HL-60 (cell line): ENCODE measurements at regions not wholly inside any gene's neighbourhood (a gene's known extent, or its start where the extent isn't known, plus 50 kb on each side); places are given as distances from the start of the nearest gene placed in this dataset.

Experiments used
- DNase-seq, 2 experiments: peaks; one replicate each; pipeline ENCODE4 v3.0.0-alpha.2; 2010 to 2020; ENCODE audit warnings: low read depth in 1 of 2, low spot score in 1 of 2
- H3K27ac ChIP-seq: fragments of 250-450 bp; sonication (Bioruptor Pico); replicated peaks from 2 replicates; pipeline ENCODE4 v1.5.1; 2020; ENCODE audit warnings: mild to moderate bottlenecking, moderate library complexity
- H3K27me3 ChIP-seq: fragments of 250-450 bp; sonication (Bioruptor Pico); 2 replicates; pipeline ENCODE4 v1.5.1; 2021; ENCODE audit warnings: mild to moderate bottlenecking, moderate library complexity; ENCODE audit not compliant: insufficient read depth, poor library complexity, severe bottlenecking
- H3K4me3 ChIP-seq: replicated peaks from 2 replicates; pipeline ENCODE4 v1.5.1; 2011; ENCODE audit warnings: mild to moderate bottlenecking, control low read depth, low read length; ENCODE audit not compliant: insufficient read depth
- GABPA ChIP-seq: IDR thresholded peaks from 2 replicates; pipeline ENCODE4 v1.6.1; 2012; ENCODE audit warnings: low read depth
- POLR2AphosphoS5 ChIP-seq: IDR thresholded peaks from 2 replicates; pipeline ENCODE4 v1.6.1; 2012; ENCODE audit warnings: low read depth
- SPI1 ChIP-seq: IDR thresholded peaks from 2 replicates; pipeline ENCODE4 v1.6.1; 2012; ENCODE audit warnings: low read depth, mild to moderate bottlenecking, borderline replicate concordance
- TF ChIP-seq, protein P1 (sequence below): IDR thresholded peaks from one replicate; pipeline ENCODE4 v1.5.1; 2011; ENCODE audit warnings: low read length, control low read depth, inconsistent platforms; ENCODE audit not compliant: insufficient read depth
- TF ChIP-seq, protein P2 (sequence below): IDR thresholded peaks from 2 replicates; pipeline ENCODE4 v1.6.1; 2012; ENCODE audit warnings: low read depth; ENCODE audit not compliant: insufficient replicate concordance

DNA sequence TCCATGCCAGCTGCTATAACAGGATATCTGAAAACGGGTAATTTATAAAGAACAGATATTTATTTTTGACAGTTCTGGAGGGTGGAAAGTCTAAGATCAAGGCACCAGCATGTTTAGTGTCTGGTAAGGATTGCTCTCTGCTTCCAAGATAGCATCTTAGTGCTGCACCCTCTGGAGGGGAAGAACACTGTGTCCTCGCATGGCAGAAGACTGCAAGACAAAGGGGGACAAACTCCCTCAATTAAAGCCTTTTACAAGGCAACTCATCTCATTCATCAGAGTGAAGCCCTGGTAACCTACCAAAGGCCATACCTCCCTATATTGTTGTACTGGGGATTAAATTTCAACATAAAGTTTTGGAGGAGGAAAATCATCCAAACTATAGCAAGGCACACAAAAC, 298.9 kb upstream of the EDIL3 start:
- H3K27ac ChIP-seq = no peak overlapping the region
- TF ChIP-seq GABPA (no peak), SPI1 (no peak), POLR2AphosphoS5 (no peak)
- TF ChIP-seq, protein P1, sequence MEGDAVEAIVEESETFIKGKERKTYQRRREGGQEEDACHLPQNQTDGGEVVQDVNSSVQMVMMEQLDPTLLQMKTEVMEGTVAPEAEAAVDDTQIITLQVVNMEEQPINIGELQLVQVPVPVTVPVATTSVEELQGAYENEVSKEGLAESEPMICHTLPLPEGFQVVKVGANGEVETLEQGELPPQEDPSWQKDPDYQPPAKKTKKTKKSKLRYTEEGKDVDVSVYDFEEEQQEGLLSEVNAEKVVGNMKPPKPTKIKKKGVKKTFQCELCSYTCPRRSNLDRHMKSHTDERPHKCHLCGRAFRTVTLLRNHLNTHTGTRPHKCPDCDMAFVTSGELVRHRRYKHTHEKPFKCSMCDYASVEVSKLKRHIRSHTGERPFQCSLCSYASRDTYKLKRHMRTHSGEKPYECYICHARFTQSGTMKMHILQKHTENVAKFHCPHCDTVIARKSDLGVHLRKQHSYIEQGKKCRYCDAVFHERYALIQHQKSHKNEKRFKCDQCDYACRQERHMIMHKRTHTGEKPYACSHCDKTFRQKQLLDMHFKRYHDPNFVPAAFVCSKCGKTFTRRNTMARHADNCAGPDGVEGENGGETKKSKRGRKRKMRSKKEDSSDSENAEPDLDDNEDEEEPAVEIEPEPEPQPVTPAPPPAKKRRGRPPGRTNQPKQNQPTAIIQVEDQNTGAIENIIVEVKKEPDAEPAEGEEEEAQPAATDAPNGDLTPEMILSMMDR = no peak
- TF ChIP-seq, protein P2, sequence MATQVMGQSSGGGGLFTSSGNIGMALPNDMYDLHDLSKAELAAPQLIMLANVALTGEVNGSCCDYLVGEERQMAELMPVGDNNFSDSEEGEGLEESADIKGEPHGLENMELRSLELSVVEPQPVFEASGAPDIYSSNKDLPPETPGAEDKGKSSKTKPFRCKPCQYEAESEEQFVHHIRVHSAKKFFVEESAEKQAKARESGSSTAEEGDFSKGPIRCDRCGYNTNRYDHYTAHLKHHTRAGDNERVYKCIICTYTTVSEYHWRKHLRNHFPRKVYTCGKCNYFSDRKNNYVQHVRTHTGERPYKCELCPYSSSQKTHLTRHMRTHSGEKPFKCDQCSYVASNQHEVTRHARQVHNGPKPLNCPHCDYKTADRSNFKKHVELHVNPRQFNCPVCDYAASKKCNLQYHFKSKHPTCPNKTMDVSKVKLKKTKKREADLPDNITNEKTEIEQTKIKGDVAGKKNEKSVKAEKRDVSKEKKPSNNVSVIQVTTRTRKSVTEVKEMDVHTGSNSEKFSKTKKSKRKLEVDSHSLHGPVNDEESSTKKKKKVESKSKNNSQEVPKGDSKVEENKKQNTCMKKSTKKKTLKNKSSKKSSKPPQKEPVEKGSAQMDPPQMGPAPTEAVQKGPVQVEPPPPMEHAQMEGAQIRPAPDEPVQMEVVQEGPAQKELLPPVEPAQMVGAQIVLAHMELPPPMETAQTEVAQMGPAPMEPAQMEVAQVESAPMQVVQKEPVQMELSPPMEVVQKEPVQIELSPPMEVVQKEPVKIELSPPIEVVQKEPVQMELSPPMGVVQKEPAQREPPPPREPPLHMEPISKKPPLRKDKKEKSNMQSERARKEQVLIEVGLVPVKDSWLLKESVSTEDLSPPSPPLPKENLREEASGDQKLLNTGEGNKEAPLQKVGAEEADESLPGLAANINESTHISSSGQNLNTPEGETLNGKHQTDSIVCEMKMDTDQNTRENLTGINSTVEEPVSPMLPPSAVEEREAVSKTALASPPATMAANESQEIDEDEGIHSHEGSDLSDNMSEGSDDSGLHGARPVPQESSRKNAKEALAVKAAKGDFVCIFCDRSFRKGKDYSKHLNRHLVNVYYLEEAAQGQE = no peak
- DNase-seq = no peak
- no peak overlapping the region for H3K4me3 ChIP-seq
- H3K27me3 ChIP-seq = no peaks in the 10 kb centered on the region

DNA sequence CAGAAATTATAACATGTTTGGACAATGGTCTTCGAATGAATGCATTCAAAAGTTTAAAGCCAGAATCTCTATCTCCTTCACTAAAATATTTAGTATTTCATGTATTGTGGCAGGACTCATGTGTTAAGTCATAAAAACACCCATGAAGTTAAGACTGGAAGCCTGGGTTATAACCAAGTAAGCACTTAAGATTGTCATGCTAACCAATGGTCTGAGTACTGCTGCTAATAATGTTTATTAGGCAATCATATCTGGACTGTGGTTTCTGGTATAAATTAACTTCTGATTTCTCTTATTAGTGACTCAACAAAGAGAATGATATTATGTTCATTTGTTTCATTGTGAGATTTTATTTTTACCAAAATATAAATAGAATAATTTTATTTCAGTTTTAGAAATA, 297.9 kb upstream of the EDIL3 start:
- no peak for TF ChIP-seq GABPA
- TF ChIP-seq, protein P2 = no peak
- no peak for TF ChIP-seq POLR2AphosphoS5
- TF ChIP-seq, protein P1 = no peak
- TF ChIP-seq SPI1 = no peak
- no peaks in the 10 kb centered on the region for H3K27me3 ChIP-seq
- no peak for DNase-seq
- no peak overlapping the region for H3K4me3 ChIP-seq
- H3K27ac ChIP-seq = no peak overlapping the region

DNA sequence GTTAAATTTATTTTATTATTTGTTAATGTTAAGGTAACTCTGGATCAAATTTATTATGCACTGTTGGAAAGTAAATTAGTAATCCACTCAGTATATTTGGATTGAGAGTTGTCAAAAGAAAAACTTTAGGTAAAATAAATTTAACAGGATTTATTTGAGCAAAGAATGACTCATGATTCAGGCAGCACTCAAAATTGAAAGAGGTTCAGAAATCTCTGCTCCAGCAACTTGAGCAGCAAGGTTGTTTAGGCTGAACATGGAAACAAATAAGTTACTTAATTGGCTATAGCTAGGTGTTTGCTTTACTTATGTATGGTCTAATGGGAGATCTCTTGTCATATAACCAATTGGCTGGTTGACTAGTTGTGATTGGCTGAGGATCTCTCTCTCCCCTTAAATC, 296.2 kb upstream of the EDIL3 start:
- TF ChIP-seq SPI1 = no peak
- TF ChIP-seq, protein P2 = no peak

DNA sequence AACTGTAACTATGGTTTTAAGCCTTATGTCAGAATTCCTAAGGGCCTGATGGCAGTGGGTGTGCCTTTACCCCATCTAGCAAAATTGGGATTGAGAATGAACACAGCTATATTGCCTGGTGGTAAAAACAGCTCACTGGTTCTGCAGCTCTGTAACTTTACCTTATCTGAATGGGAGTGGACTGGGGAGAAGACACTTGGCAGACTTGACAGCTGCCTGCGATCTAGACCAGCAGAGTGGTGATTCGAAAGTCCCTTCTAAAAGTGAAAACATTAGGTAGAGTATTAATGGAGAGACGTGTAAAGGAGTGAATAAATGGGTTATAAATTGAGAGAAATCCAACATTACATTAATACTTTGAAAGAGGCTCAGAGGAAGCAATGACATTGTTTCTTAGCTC, 289.1 kb upstream of the EDIL3 start:
- no peak for DNase-seq

More for the DNA sequence above, 296.2 kb upstream of the EDIL3 start:
- DNase-seq = no peak
- no peaks in the 10 kb centered on the region for H3K27me3 ChIP-seq
- no peak overlapping the region for H3K4me3 ChIP-seq
- no peak overlapping the region for H3K27ac ChIP-seq

More for the DNA sequence above, 289.1 kb upstream of the EDIL3 start:
- TF ChIP-seq POLR2AphosphoS5 = no peak
- no peak for TF ChIP-seq SPI1
- TF ChIP-seq, protein P1 = no peak
- TF ChIP-seq GABPA = no peak
- TF ChIP-seq, protein P2 = no peak
- Histone ChIP-seq H3K27me3 (no peaks in the 10 kb centered on the region), H3K27ac (no peak overlapping the region), H3K4me3 (no peak overlapping the region)
